NCI-H2029 (cell line): ENCODE measurements at regions not wholly inside any gene's neighbourhood (a gene's known extent, or its start where the extent isn't known, plus 50 kb on each side); places are given as distances from the start of the nearest gene placed in this dataset.

Experiments
- DNase-seq: peaks from one replicate; lab custom pipeline; 2025; lab: John Stamatoyannopoulos, UW

DNA sequence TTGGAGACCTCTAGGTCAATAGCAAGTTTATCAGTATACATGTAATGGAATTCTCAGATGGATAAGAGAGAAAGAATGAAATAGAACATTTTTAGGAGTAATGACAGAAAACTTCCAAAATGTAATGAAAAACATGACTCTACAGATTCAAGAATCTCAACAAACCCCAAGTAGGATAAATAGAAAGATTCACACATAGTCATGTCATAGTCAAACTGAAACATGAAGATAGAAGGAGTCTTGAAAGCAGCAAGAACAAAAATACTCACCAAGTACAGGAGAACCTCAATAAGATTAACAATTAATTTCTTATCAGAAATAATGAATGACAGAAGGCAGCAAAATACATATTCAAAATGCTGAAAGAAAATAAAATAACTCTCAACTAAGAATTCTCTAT is 164.5 kb downstream of the SPATA31D1 start:
- no peak for DNase-seq

DNA sequence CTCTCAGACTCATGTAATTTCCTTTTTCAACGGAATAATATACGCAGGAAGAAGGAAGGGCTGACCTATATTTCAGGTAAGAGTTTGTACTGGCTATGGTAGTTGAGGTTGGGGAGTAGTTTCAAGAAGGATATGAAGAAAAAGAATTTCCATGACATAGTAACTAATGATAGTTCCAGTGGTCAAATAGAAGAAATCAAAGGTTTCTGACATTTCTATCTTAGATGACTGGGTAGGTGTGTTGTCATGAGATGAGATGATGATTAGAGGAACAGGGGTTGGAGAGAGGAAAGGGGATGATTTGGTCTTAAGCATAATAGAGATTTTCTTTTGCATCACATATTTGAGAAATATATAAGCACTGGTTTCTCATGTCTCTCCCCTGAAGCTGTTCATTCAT is 166.0 kb downstream of the SPATA31D1 start:
- no peak for DNase-seq

- no peak for DNase-seq
Measured at GRCh38 chr9:82161876-82162275, 173.3 kb downstream of the SPATA31D1 start.

GRCh38 chr9:82164159-82164558 is 175.6 kb downstream of the SPATA31D1 start:
- no peak for DNase-seq

GRCh38 chr9:82167296-82167695 is 178.7 kb downstream of the SPATA31D1 start:
- no peak for DNase-seq

- peak; percentile 16 for DNase-seq
Measured at GRCh38 chr9:82168585-82168984, 180.0 kb downstream of the SPATA31D1 start.

- DNase-seq: no peak
Measured at GRCh38 chr9:82170866-82171265, 182.3 kb downstream of the SPATA31D1 start.

- DNase-seq: no peak
Measured at GRCh38 chr9:82171271-82171670, 182.7 kb downstream of the SPATA31D1 start.

DNA sequence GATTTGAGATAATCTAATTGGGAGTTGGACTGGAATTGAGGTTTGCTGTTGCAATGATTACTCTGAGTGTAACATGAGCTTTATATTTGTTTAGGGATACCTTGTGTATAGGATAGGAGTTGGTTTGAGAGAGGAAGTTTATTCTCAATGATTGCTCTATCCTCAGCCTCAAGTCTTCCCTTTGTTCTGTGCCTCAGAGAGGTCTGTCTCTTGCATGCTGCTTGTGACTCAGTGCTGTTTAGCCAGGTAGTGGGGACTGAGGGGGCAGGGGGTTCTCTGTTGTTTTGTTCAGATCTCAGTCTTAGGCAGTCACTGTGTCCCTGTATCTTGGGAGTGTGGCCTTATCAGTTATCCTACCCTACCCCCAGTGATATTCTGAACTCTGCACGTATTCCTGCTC is 192.1 kb downstream of the SPATA31D1 start:
- DNase-seq: no peak

GRCh38 chr9:82183181-82183860 is 194.7 kb downstream of the SPATA31D1 start:
- DNase-seq: no peak

GRCh38 chr9:82184524-82184923 is 196.0 kb downstream of the SPATA31D1 start:
- DNase-seq: no peak

GRCh38 chr9:82188817-82189216 is 200.2 kb downstream of the SPATA31D1 start:
- no peak for DNase-seq

DNA sequence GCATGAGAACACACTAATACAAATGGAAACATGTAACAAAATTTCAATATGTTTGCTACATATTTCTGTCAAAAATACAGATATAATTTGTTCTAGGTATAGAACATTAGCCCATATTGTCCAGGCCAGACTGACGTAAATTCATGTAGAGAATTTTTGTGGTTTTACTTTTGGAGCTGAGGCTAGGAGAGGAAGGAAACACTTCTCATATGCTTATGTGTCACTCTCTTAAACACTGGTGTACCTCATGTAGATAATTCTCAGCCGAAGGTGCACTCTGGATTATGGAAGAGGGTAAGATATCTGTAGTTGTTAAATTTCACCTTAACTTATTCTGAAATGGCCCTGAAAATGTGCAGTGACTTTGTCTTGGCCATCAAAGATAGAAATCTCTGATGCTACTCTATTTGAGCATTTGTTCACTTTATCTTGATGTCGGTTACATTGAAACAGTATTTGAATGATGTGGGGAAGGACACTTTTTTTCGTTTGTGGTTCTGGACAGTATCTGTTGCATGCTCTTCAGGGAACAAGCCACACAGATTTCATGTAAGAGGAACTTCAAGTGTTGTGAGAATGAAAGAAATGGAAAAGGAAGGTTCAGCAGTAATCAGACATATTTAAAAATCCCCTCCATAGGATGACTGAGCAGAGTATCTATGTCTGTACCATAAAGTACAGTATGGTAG is 202.7 kb downstream of the SPATA31D1 start:
- no peak for DNase-seq

DNA sequence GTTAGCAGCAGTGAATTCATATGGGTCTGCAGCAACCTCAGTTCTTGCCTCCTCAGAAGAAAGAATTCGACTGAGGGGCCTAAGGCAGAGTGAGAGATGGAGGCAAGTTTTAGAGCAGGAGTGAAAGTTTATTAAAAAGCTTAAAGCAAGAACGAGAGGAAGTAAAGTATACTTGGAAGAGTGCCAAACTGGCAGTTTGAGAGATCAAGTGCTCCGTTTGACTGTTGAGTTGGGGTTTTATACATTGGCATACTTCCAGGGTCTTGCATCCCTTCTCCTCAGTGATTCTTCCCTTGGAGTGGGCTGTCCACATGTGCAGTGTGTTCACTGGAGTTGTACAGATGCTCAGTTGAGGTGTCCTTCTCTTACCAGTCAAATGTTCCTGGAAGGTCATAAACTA is 203.6 kb downstream of the SPATA31D1 start:
- DNase-seq: no peak

GRCh38 chr9:82196622-82197441 is 208.3 kb downstream of the SPATA31D1 start:
- DNase-seq: no peak

DNA sequence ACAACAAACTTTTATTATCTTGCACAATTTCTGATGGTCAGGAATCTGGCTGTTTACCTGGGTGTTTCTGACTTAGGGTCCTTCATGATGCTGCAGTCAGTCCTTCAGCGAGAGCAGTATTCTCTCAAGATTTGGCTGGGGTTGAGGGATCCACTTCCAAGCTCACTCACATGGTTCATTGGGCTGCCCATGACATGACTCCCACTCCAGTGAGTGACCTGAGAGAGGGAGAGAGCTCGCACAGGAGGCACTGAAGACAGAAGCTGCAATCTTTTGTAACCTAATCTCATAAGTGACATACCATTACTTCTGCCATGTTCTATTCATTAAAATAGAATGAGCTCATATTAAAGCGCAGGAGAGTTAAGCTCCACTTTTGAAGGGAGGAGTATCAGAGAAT is 212.6 kb downstream of the SPATA31D1 start:
- DNase-seq: no peak

- DNase-seq: no peak
Measured at GRCh38 chr9:82202808-82203207, 214.2 kb downstream of the SPATA31D1 start.

DNA sequence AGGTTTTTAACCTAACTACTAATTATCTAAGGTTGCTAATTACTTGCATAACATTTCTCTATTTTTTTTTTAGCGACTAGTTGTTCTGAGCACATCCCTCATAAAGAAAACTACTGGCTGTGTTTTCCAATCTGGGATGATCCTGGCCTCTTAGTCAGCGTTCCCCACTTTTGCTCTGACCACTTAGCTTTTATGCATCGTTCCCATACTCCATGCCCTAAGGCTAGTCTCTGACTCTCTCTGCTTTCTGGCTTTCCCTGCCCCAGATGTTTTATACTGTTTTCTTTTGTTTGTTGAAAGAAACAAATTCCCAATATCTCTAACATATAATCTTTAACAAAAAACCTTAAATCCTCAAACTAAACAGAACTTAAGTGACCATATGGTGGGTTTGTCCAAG is 217.9 kb downstream of the SPATA31D1 start:
- DNase-seq: no peak

GRCh38 chr9:82206946-82207345 is 218.4 kb downstream of the SPATA31D1 start:
- no peak for DNase-seq

DNA sequence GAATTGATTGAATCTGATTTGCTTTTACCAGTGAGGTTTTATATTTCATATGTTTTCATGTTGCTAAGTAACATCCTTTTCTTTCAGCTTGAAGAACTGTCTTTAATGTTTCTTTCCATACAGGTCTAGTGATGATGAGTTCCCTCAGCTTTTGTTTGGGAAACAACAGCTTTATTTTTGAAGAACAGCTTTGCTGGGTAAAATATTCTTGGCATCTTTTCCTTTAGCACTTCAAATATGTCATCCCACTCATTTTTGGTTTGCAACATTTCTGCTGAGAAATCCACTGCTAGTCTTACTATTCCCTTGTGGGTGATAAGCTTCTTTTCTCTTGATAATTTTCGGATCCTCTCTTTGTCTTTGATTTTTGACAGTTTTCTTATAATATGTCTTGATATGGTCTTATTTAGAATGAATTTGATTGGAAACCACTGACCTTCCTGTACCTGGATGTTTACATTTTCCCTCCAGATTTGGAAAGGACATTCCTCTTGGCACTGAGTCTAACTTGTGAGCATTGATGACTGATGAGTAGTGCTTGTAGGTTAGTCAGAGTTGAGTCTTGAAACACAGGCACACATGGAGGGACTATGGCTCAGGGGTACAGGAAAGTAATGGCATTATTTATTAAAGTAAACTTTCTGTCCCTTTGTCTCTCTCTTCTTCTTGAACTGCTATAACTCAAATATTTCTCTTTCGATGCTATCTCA is 220.3 kb downstream of the SPATA31D1 start:
- DNase-seq: no peak

GRCh38 chr9:82209797-82210470 is 221.4 kb downstream of the SPATA31D1 start:
- DNase-seq: no peak

- DNase-seq: no peak
Measured at GRCh38 chr9:82212885-82213284, 224.3 kb downstream of the SPATA31D1 start.
